UCSD-AML1 (cell line): ENCODE measurements at regions not wholly inside any gene's neighbourhood (a gene's known extent, or its start where the extent isn't known, plus 50 kb on each side); places are given as distances from the start of the nearest gene placed in this dataset.

Experiments
- DNase-seq: peaks from one replicate; lab custom pipeline; 2025; ENCODE audit not compliant: unreplicated experiment; lab: John Stamatoyannopoulos, UW

GRCh38 chr16:66266436-66267291, 99.8 kb upstream of the CDH5 start:
- no peak for DNase-seq

- no peak for DNase-seq
Measured at GRCh38 chr16:66265556-66266141, 100.8 kb upstream of the CDH5 start.

DNA sequence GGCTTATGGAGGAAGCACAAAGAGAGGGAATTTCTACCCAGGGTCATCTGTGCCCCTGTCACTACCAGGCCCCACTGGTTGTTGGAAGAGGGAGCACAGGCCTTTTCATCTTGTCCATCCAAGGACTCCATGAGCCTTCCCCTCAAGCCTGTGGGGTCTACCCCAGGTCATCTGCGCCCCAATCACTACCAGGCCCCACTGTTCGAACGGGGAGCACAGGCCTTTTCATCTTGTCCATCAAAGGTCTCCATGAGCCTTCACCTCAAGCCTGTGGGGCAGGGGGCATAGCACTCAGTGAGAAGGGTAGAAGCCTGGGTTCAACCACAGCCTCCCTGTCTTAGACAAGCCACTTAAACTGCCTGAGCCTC, 101.5 kb upstream of the CDH5 start:
- DNase-seq, result no peak

DNA sequence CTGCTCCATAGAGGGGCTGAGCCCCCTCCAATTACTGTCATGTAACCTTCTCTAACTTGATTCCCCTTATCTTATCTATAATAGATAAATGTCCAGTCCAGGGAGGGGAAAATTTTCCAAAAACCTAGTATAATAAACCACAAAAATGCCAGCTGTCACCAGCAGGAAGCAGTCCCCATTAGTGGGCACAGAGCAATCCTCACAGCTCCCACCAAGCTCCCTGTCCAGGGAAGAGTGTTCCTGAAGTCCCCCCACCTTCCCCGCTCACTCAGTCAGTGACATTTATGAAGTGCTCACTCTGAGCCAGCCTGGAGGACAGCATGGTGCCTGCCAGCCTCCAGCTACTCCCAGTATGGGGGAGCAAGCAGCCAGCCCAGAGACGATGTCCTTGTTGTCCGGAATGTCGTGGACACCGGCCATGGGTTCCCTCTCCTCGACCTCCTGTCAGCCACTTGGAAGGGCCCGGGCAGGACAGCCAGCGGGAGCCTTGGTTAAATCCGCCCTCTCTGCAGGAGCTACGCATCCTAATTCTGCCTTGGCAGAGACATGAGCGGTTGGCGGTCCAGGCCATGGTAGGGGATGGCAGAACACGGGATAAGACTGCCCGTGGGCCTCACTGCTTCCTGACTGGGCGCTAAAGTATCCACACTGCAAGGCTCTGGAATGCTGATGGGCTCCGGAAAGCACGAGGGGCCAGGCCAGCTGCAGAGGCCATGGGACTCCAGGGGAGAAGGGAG, 102.0 kb upstream of the CDH5 start:
- DNase-seq, result no peak

GRCh38 chr16:66263973-66264310, 102.5 kb upstream of the CDH5 start:
- no peak for DNase-seq

DNA sequence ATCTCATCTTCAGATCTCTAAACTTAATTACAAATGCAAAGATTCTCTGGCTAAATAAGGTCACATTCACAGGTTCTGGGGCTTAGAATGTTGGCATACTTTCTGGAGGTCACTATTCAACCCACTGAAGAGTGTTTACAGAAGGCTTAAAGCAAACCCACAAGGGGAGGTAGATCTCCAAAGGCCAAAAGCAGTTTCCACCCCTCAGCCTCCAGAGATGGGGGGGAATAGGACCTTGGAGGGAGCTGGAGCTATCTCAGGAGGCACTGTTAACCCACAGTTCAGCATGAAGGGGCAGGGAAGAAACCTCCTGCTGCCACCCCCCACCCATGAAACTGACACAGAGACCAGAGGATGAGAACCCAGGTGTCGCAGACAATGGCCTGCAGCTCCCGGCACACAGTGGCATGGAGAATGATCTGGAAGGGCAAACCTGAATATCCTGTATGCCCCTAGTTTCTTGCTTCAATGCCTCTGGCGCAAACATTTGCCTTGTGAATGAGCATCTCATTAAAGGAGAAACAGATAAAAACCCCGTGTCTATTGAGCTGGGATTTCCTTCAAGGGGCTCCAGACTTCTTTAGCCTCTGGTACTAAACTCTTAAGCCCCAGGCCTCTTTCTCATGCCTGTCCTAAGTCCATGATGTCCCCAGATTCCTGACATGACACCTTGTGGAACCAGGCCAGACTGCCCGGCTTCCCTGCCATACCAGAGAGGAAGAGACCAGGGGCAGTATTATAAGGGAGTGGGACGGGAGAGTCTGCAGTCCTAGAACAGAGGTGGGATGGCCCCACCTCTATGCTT, 103.1 kb upstream of the CDH5 start:
- no peak for DNase-seq

DNA sequence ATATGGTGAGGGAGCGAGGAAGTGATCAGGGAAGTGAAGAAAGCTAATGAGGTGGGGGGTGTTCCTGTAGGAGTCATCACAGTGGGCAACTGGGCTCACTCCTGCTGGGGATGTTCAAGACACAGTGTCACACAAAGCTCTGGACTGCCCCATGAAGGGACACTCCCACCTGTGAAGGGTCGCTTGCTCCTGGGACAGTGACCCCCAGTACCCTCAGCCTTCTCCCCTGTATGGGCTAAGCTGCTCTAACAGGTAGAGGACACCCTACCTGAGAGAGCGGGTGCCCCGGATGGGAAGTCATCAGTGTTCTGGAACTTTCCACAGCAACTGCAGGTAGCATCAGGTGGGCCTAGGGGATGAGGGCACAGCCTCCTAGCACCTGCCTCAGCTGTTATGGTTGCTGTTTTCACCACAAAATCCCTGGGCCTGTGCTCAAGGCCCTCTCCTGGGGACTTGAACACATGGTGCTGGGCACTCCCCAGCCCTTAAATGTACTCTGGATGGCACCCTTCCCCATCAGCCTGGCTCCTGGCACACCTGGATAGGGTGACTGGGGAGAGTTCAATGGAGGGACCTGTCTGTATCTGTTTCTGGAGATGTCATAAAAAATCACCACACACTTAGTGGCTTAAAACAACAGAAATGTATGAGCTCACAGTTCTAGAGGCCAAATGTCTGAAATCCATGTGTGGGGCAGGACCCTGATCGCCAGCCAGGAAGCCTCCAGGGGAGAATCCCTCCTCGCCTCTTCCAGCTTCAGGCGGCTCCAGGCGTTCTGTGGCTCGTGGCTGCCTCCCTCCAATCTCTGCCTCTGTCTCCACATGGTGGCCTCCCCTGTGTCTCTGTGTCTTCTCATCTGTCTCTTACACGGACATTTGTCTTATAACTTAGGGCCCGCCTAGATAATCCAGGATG, 104.0 kb upstream of the CDH5 start:
- DNase-seq, result no peak

- no peak for DNase-seq
Measured at GRCh38 chr16:66261826-66262225, 104.7 kb upstream of the CDH5 start.

- no peak for DNase-seq
Measured at GRCh38 chr16:66260522-66261254, 105.8 kb upstream of the CDH5 start.

DNA sequence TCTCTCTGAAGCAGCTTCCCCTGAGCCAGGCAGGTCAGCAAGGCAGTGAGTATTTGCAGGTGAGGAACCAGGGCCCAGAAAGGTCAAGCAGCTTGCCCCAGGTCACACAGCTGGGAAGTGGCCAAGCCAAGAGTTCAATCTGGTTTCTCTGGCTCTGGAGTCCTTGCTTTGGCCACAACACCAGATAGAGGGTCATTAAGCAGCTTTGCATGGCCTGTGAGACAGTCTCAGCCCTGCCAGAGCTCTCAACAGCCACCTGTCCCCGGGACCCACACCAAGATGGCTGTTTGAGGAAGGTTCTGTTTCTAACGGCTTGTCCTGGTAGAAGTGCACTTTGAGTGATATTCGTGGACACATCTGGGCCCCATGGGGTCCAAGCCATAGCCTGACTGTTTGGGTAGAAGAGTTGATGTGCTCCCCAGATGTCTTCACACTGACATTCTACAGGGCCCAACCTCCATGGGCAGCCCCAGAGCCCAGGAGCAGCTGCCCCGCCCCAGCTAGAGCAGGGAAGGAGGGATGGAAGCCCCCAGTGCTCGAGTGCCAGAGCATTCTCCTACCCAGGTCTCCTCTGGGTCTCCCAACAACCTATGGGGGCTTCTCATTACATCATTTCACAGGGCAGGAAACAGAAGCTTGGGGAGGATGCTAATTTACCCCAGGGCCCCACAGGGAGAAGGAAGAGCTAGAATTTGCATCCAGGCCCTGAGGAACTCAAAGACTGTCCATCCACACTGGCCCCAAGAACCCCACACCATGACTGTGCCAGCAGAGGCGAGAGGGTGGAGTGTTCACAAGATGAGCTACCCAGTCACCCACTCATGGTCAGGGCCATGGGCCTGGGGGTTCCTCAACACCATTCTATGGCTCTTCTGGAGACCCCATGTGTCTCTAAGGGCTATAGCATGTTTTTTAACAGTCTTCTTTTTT, 107.3 kb upstream of the CDH5 start:
- no peak for DNase-seq

- no peak for DNase-seq
Measured at GRCh38 chr16:66256919-66257318, 109.6 kb upstream of the CDH5 start.

GRCh38 chr16:66255647-66256046, 110.8 kb upstream of the CDH5 start:
- no peak for DNase-seq

DNA sequence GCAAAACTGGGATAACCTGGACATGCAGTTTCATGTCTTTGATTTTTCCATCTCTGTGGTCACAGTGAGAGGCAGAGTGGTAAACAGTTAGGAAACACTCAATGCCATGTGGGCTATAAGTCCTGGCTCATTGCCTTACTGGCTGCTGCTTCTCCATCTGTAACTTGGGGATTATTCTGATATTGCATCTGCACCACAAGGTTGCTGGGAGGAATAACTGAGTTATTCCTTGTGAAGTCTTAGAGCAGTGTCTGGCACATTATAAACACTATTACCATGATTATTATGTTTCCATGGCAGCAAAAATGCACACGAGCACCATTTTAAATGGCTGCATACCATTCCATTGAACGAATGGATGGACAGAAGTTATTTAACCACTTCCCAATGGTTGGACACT, 111.7 kb upstream of the CDH5 start:
- DNase-seq, result no peak

DNA sequence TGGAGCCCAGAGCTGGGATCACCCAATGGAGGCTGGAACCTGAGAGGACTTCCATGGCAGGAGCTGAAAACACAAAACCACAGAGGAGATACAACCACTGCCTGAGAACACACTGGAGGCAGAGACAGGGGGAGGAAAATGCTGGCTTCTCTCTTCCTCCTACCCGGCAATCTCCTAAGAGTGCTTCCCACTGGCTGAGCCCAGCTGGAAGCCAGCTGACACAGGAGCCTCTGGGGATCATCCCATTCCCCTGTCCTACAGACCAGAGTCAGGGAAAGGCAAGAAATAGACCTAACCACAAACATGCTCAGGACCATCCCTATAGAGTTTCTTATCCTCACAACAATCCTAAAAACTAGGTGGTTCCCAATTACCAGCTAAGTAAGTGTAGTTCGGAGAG, 112.4 kb upstream of the CDH5 start:
- DNase-seq, result no peak

- no peak for DNase-seq
Measured at GRCh38 chr16:66251476-66252160, 114.9 kb upstream of the CDH5 start.

DNA sequence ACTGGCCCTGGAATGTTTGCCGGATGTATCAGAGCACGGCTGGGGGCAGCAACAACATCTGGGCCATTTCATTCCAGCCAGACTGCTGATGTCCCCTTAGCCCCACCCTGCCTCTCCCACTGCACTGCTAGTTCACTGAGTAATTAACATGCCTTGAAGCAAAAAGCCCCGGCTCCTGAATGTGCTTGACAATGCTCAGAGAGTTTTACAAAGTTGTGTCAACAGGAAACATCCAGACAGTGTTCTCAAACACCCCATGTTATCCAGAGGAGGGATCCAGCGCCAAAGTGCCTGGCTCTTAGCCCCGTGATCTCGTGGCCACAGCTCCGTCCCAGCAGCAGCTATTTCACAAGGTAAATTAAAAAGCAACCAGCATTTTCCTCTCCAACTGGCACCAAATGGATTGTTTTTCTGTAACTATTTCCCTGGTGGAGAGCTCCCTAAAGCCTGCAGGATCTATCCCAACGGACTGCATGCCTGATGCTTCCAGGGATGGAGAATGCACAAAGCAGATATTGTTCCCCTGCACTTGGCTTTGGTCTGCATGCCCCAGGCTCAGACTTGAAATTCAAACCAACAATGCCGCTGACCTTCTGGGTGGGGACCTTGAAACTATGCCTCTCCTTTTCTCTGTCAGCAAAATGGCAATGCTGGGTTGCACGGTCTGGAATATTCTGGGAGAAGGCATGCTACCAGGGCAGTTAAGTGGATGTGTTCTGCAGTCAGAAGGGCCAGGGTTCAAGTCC, 115.6 kb upstream of the CDH5 start:
- no peak for DNase-seq
